Panc1 (cell line): ENCODE measurements at regions not wholly inside any gene's neighbourhood (a gene's known extent, or its start where the extent isn't known, plus 50 kb on each side); places are given as distances from the start of the nearest gene placed in this dataset.

ENCODE experiments used
- ATAC-seq: fragments of 200-7000 bp; cut with Tn5 transposase; 2 replicates; pipeline ENCODE4 v1.9.1; 2020; ENCODE audit warnings: mild to moderate bottlenecking, moderate library complexity
- BruUV-seq: library from RNA; stranded (reverse); fragments of 400-500 nt; replicated peaks from 2 replicates; lab custom pipeline; 2021; lab: Mats Ljungman, UMichigan
- CTCF ChIA-PET: fragments of 300-600 bp; sonication (Branson Sonifier 250); formaldehyde crosslinking; loops from one replicate; lab custom pipeline; 2022; ENCODE audit warnings: antibody characterized with exemption; lab: Charles Lee
- POLR2A ChIA-PET: fragments of 300-600 bp; sonication (Branson Sonifier 250); formaldehyde crosslinking; loops from one replicate; lab custom pipeline; 2022; ENCODE audit warnings: antibody characterized with exemption; lab: Charles Lee
- DNase-seq: peaks from one replicate; pipeline ENCODE4 v3.0.0-alpha.2; 2010; ENCODE audit warnings: low read depth, low spot score
- H3K27ac ChIP-seq: 2 replicates; pipeline ENCODE4 v1.5.1; 2011; ENCODE audit warnings: mild to moderate bottlenecking, low read length, inconsistent platforms
- H3K27me3 ChIP-seq: fragments of 200-500 bp; sonication (Bioruptor generic); 2 replicates; pipeline ENCODE4 v1.6.0; 2014; ENCODE audit warnings: low read length, inconsistent platforms; ENCODE audit not compliant: control insufficient read depth, insufficient read depth
- H3K36me3 ChIP-seq: fragments of 200-500 bp; sonication (Bioruptor generic); 2 replicates; pipeline ENCODE4 v1.5.1; 2014; ENCODE audit warnings: inconsistent platforms, mild to moderate bottlenecking, low read length, moderate library complexity; ENCODE audit not compliant: control insufficient read depth, insufficient read depth
- H3K4me1 ChIP-seq: 2 replicates; pipeline ENCODE4 v1.5.1; 2011; ENCODE audit warnings: inconsistent platforms, mild to moderate bottlenecking, low read length, moderate library complexity; ENCODE audit not compliant: control insufficient read depth, insufficient read depth
- H3K4me3 ChIP-seq, 2 experiments: 2 replicates each; pipeline ENCODE4 v1.5.1; 2011 to 2012; ENCODE audit warnings: low read depth in 2 of 2, low read length in 2 of 2, mild to moderate bottlenecking in 2 of 2, inconsistent platforms in 1 of 2, moderate library complexity in 1 of 2
- H3K9me3 ChIP-seq: fragments of 200-500 bp; sonication (Bioruptor generic); 2 replicates; pipeline ENCODE4 v1.5.1; 2014; ENCODE audit warnings: low read depth, mild to moderate bottlenecking, inconsistent platforms, low read length, moderate library complexity; ENCODE audit not compliant: control insufficient read depth, insufficient read depth
- POLR2AphosphoS5 ChIP-seq: IDR thresholded peaks from 2 replicates; pipeline ENCODE4 v1.6.1; 2012; ENCODE audit warnings: mild to moderate bottlenecking, low read depth, low read length, moderate library complexity
- SIN3A ChIP-seq: IDR thresholded peaks from 2 replicates; pipeline ENCODE4 v1.6.1; 2012; ENCODE audit warnings: low read depth, mild to moderate bottlenecking, low read length, moderate library complexity, borderline replicate concordance; ENCODE audit not compliant: insufficient read depth
- TCF7L2 ChIP-seq: IDR thresholded peaks from 2 replicates; pipeline ENCODE4 v1.6.1; 2011; ENCODE audit warnings: mild to moderate bottlenecking, low read depth, low read length, inconsistent platforms
- in situ Hi-C: cut with HindIII; loops from 2 replicates; pipeline ENCODE4 v1.10.0; 2016; ENCODE audit warnings: low sequenced_read_pairs, low pct_unique_long_range_greater_than_20kb
- intact Hi-C: fragments of 100-400 bp; cut with micrococcal nuclease; formaldehyde crosslinking; loops from one replicate; pipeline ENCODE4 v1.10.0; 2022; ENCODE audit not compliant: unreplicated experiment
- TF ChIP-seq, protein P1 (sequence below): fragments of 450-650 bp; IDR thresholded peaks from 2 replicates; pipeline ENCODE4 v1.5.1; 2017; ENCODE audit warnings: mild to moderate bottlenecking
- TF ChIP-seq, protein P2 (sequence below), 2 experiments: IDR thresholded peaks; 2 replicates each; pipeline ENCODE4 v1.6.1; 2011 to 2012; ENCODE audit warnings: low read depth in 2 of 2, control low read depth in 1 of 2, low read length in 1 of 2, mild to moderate bottlenecking in 1 of 2, moderate library complexity in 1 of 2; ENCODE audit not compliant: insufficient read depth in 1 of 2

DNA sequence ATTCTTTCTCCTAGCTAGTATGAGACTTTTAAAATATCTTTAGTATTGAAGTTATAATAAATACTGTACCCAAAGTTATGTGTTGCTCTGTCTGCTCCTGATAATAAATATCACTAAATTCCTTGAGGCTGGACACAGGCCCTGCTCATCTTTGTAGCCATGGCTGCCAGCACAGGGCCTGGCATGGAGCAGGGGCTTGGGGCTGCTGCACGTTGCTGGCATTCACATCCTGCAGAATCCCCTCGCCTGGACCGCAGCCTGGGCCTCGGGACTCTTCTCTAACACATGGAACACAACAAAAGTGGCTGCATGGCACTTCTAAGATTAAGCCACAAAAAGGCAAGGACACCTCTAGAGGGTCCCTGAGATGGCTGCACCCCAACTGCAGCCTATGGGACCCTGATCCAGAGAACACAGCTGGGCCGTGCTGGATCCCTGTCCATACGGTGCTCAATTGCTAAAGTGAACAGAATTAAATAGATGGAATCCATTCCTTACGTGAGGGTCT lies 477.5 kb upstream of the MYT1L start:
- no TSS peak for BruUV-seq
- Histone ChIP-seq H3K9me3 (no peaks in the 10 kb centered on the region), H3K27ac (no peak overlapping the region), H3K4me3 (no peak overlapping the region), H3K4me1 (no peaks in the 10 kb centered on the region), H3K27me3 (peaks cover 4% of the 10 kb centered on the region; the same call in 1 of the 2 replicates), H3K36me3 (no peaks in the 10 kb centered on the region)
- ATAC-seq, result no peak
- in situ Hi-C loops, result no loop called here
- ChIA-PET CTCF (interaction anchor here (0.6 kb wide), 1 partner anchor 688 kb away, joined by 3 read pairs; no protein-coding TSS in a partner anchor), POLR2A (no interaction called here)
- DNase-seq, result no peak
- TF ChIP-seq POLR2AphosphoS5 (no peak), TCF7L2 (no peak)
- intact Hi-C loops, result no loop called here

DNA sequence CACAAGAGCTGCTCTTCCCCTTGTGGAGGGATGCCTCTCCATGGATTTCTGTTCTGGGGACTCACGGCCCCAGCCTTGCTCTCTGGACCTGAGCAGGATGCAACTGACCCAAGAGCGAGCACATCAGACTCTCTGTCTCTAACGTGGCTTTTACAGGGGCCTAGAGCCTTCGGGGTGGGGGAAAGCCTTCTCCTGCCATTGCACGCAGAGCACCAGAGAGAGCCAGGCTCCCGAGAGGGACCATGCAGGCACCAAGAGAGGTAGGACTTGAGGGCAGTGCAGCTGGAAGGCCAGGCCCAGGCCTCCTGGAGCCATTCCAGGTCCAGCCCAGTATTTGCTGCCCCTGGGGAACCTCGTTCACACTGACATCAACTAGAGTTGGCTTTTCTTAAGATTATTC lies 475.6 kb upstream of the MYT1L start:
- Histone ChIP-seq H3K4me3 (no peak overlapping the region), H3K9me3 (no peaks in the 10 kb centered on the region), H3K27me3 (peaks cover 5% of the 10 kb centered on the region; the same call in 1 of the 2 replicates), H3K4me1 (no peaks in the 10 kb centered on the region), H3K36me3 (no peaks in the 10 kb centered on the region), H3K27ac (no peak overlapping the region)
- ChIA-PET CTCF (no interaction called here), POLR2A (no interaction called here)
- TF ChIP-seq, protein P1, sequence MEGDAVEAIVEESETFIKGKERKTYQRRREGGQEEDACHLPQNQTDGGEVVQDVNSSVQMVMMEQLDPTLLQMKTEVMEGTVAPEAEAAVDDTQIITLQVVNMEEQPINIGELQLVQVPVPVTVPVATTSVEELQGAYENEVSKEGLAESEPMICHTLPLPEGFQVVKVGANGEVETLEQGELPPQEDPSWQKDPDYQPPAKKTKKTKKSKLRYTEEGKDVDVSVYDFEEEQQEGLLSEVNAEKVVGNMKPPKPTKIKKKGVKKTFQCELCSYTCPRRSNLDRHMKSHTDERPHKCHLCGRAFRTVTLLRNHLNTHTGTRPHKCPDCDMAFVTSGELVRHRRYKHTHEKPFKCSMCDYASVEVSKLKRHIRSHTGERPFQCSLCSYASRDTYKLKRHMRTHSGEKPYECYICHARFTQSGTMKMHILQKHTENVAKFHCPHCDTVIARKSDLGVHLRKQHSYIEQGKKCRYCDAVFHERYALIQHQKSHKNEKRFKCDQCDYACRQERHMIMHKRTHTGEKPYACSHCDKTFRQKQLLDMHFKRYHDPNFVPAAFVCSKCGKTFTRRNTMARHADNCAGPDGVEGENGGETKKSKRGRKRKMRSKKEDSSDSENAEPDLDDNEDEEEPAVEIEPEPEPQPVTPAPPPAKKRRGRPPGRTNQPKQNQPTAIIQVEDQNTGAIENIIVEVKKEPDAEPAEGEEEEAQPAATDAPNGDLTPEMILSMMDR, result no peak
- TF ChIP-seq POLR2AphosphoS5 (no peak), SIN3A (no peak), TCF7L2 (no peak)
- TF ChIP-seq, protein P2, sequence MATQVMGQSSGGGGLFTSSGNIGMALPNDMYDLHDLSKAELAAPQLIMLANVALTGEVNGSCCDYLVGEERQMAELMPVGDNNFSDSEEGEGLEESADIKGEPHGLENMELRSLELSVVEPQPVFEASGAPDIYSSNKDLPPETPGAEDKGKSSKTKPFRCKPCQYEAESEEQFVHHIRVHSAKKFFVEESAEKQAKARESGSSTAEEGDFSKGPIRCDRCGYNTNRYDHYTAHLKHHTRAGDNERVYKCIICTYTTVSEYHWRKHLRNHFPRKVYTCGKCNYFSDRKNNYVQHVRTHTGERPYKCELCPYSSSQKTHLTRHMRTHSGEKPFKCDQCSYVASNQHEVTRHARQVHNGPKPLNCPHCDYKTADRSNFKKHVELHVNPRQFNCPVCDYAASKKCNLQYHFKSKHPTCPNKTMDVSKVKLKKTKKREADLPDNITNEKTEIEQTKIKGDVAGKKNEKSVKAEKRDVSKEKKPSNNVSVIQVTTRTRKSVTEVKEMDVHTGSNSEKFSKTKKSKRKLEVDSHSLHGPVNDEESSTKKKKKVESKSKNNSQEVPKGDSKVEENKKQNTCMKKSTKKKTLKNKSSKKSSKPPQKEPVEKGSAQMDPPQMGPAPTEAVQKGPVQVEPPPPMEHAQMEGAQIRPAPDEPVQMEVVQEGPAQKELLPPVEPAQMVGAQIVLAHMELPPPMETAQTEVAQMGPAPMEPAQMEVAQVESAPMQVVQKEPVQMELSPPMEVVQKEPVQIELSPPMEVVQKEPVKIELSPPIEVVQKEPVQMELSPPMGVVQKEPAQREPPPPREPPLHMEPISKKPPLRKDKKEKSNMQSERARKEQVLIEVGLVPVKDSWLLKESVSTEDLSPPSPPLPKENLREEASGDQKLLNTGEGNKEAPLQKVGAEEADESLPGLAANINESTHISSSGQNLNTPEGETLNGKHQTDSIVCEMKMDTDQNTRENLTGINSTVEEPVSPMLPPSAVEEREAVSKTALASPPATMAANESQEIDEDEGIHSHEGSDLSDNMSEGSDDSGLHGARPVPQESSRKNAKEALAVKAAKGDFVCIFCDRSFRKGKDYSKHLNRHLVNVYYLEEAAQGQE (IDR thresholded peaks at IDR 0.05; ENCODE audit: insufficient read depth in 1 of 2, low read depth in 2 of 2, low read length in 1 of 2), result no peak
- in situ Hi-C loops, result no loop called here
- intact Hi-C loops, result no loop called here
- DNase-seq (no peak), ATAC-seq (no peak)
- BruUV-seq, result no TSS peak

DNA sequence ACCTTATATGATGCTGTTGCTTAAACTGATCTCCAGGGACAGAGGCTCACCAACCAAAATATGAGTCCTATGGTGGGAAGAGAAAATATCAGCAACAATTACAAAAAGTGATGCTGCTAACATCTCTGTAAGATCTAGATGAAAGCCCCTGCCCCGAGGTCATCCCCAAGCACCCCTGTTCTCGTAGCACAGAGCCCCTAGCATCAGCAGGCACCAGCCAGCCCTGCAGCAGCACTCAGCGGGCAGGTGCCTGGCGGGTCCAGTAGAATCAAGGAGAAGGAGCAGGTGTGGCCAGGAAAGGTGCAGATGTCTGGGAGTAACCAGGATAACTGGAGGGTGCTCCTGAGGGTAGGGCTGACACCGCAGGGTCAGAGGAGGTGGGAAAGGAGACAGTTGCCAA lies 474.2 kb upstream of the MYT1L start:
- Histone ChIP-seq H3K4me1 (no peaks in the 10 kb centered on the region), H3K27me3 (peaks cover 5% of the 10 kb centered on the region; the same call in 1 of the 2 replicates), H3K4me3 (no peak overlapping the region), H3K36me3 (no peaks in the 10 kb centered on the region), H3K27ac (no peak overlapping the region), H3K9me3 (no peaks in the 10 kb centered on the region)
- TF ChIP-seq POLR2AphosphoS5, result no peak
- TF ChIP-seq, protein P1, result no peak
- TF ChIP-seq, protein P2 (IDR thresholded peaks at IDR 0.05; ENCODE audit: insufficient read depth in 1 of 2, low read depth in 2 of 2, low read length in 1 of 2), result no peak
- no peak for TF ChIP-seq SIN3A
- no peak for TF ChIP-seq TCF7L2
- POLR2A ChIA-PET, result no interaction called here
- CTCF ChIA-PET, result no interaction called here
- BruUV-seq, result no TSS peak
- ATAC-seq (no peak), DNase-seq (no peak)
- in situ Hi-C loops (no loop called here), intact Hi-C loops (no loop called here)
